K562 (cell line): ENCODE measurements at regions not wholly inside any gene's neighbourhood (a gene's known extent, or its start where the extent isn't known, plus 50 kb on each side); places are given as distances from the start of the nearest gene placed in this dataset.

ENCODE experiments used
- ATAC-seq: fragments of 200-7000 bp; cut with Tn5 transposase; 3 replicates; pipeline ENCODE4 v1.9.1; 2020; ENCODE audit warnings: moderate library complexity
- BruUV-seq: library from RNA; stranded (reverse); fragments of 400-500 nt; replicated peaks from 2 replicates; lab custom pipeline; 2021; lab: Mats Ljungman, UMichigan
- CTCF ChIA-PET: fragments of 300-600 bp; formaldehyde crosslinking; extraction: SDS; loops from one replicate; lab custom pipeline; 2021; ENCODE audit warnings: low intra/inter-chr PET ratio; lab: Yijun Ruan, JAX
- POLR2A ChIA-PET: fragments of 300-600, 350-650 bp; sonication (Branson Sonifier 250); formaldehyde crosslinking; extraction: SDS; loops from one replicate; lab custom pipeline; 2021; ENCODE audit warnings: antibody characterized with exemption, inconsistent platforms; lab: Yijun Ruan, JAX
- DNase-seq, 4 experiments: peaks; one replicate each; pipeline versions ENCODE4 v3.0.0 to v3.0.0-alpha.2; 2011 to 2018; ENCODE audit warnings: low spot score in 3 of 4, mixed read lengths in 3 of 4; ENCODE audit errors: extremely low read depth in 1 of 4
- FAIRE-seq: peaks from 2 replicates; lab custom pipeline; 2011; peaks lifted over from hg19 to GRCh38; lab: Jason Lieb, UNC
- H2AFZ ChIP-seq: 2 replicates; pipeline ENCODE4 v1.6.0; 2011; ENCODE audit warnings: low read depth, low read length, control low read depth, inconsistent platforms
- H3K27ac ChIP-seq: fragments of 200-600 bp; 3 replicates; pipeline ENCODE4 v1.8.0; 2011; ENCODE audit warnings: low read depth, mild to moderate bottlenecking, control low read depth, inconsistent platforms, low read length, moderate library complexity, mixed read lengths; ENCODE audit errors: extremely low read depth
- H3K27me3 ChIP-seq, 2 experiments: fragments of 300-600 bp in 1 of 2; 2 replicates in 1 of 2; 3 replicates in 1 of 2; pipeline versions ENCODE4 v1.6.0 to v1.8.0; 2011; ENCODE audit warnings: inconsistent platforms in 2 of 2, low read length in 2 of 2, mild to moderate bottlenecking in 1 of 2, mixed read lengths in 1 of 2, moderate library complexity in 1 of 2; ENCODE audit not compliant: control insufficient read depth in 2 of 2, insufficient read depth in 2 of 2
- H3K36me3 ChIP-seq: fragments of 300-600 bp; 3 replicates; pipeline ENCODE4 v1.8.0; 2011; ENCODE audit warnings: mild to moderate bottlenecking, low read length, inconsistent platforms; ENCODE audit not compliant: control insufficient read depth, insufficient read depth
- H3K4me1 ChIP-seq, 2 experiments: fragments of 200-600 bp in 1 of 2; replicated peaks in 1 of 2; 2 replicates in 1 of 2; 3 replicates in 1 of 2; pipeline versions ENCODE4 v1.5.1 to v1.8.0; 2011; ENCODE audit warnings: inconsistent platforms in 2 of 2, low read length in 2 of 2, mild to moderate bottlenecking in 1 of 2, mixed read lengths in 1 of 2, moderate library complexity in 1 of 2; ENCODE audit not compliant: control insufficient read depth in 2 of 2, insufficient read depth in 2 of 2
- H3K4me2 ChIP-seq: 2 replicates; pipeline ENCODE4 v1.6.1; 2011; ENCODE audit warnings: low read length, control low read depth, inconsistent platforms, mixed read lengths; ENCODE audit not compliant: insufficient read depth
- H3K4me3 ChIP-seq: fragments of 200-600 bp; sonication (generic), shearing (Covaris generic); 2 replicates; pipeline ENCODE4 v1.5.1; 2016; ENCODE audit warnings: control low read depth, inconsistent platforms
- H3K79me2 ChIP-seq: fragments of 200-600 bp; 3 replicates; pipeline ENCODE4 v1.8.0; 2011; ENCODE audit warnings: low read length, inconsistent platforms; ENCODE audit not compliant: control insufficient read depth, insufficient read depth
- H3K9ac ChIP-seq, 2 experiments: 2 replicates each; pipeline versions ENCODE4 v1.6.0 to v1.6.1; 2011; ENCODE audit warnings: low read depth in 2 of 2, low read length in 2 of 2, control low read depth in 1 of 2, inconsistent platforms in 1 of 2, mild to moderate bottlenecking in 1 of 2, mixed read lengths in 1 of 2; ENCODE audit not compliant: insufficient read depth in 1 of 2
- H3K9me1 ChIP-seq: one replicate; pipeline ENCODE4 v1.6.0; 2011; ENCODE audit warnings: inconsistent platforms, mild to moderate bottlenecking, low read length, moderate library complexity; ENCODE audit not compliant: control insufficient read depth, insufficient read depth
- H3K9me3 ChIP-seq: replicated peaks from 2 replicates; pipeline ENCODE4 v1.5.1; 2011; ENCODE audit warnings: low read depth, low read length, inconsistent platforms; ENCODE audit not compliant: control insufficient read depth, insufficient read depth
- H4K20me1 ChIP-seq: replicated peaks from 2 replicates; pipeline ENCODE4 v1.6.1; 2011; ENCODE audit warnings: low read length, inconsistent platforms, mixed read lengths; ENCODE audit not compliant: control insufficient read depth, insufficient read depth
- C11orf30 ChIP-seq: fragments of 450-650 bp; IDR thresholded peaks from 2 replicates; pipeline ENCODE4 v1.6.1; 2016; ENCODE audit warnings: low read depth, mild to moderate bottlenecking
- CREB3 ChIP-seq: fragments of 450-650 bp; conservative IDR thresholded peaks from 2 replicates; pipeline ENCODE4 v1.6.1; 2016; ENCODE audit warnings: missing genetic modification characterization, low read depth, mild to moderate bottlenecking, missing compliant biosample characterization, moderate library complexity
- CTBP1 ChIP-seq: fragments of 450-650 bp; IDR thresholded peaks from 2 replicates; pipeline ENCODE4 v1.6.1; 2016; ENCODE audit warnings: borderline replicate concordance
- HNRNPLL ChIP-seq: fragments of 200-400 bp; formaldehyde crosslinking; IDR thresholded peaks from 2 replicates; pipeline ENCODE4 v1.6.1; 2017; ENCODE audit warnings: low read length, low read depth, mild to moderate bottlenecking; ENCODE audit not compliant: poor library complexity, severe bottlenecking
- ILK ChIP-seq: fragments of 450-650 bp; IDR thresholded peaks from 2 replicates; pipeline ENCODE4 v1.6.1; 2016; ENCODE audit warnings: missing genetic modification characterization, low read depth, mild to moderate bottlenecking, missing compliant biosample characterization, moderate library complexity, borderline replicate concordance
- LARP7 ChIP-seq: fragments of 450-650 bp; IDR thresholded peaks from 2 replicates; pipeline ENCODE4 v1.6.1; 2016
- MAFG ChIP-seq: fragments of 450-650 bp; conservative IDR thresholded peaks from 2 replicates; pipeline ENCODE4 v1.6.1; 2016; ENCODE audit warnings: missing genetic modification characterization, missing compliant biosample characterization
- MAZ ChIP-seq, 2 experiments: fragments of 450-650 bp in 1 of 2; sonication (generic) in 1 of 2; formaldehyde crosslinking; IDR thresholded peaks in 1 of 2; conservative IDR thresholded peaks in 1 of 2; 2 replicates each; pipeline versions ENCODE4 v1.4.0 to v1.5.0; 2020; ENCODE audit warnings: mild to moderate bottlenecking in 1 of 2, missing genetic modification reagents in 1 of 2
- NFE2 ChIP-seq: IDR thresholded peaks from 2 replicates; pipeline ENCODE4 v1.6.1; 2014; ENCODE audit warnings: antibody characterized with exemption, low read depth
- TCF15 ChIP-seq: fragments of 250-450 bp; sonication (Bioruptor Pico); IDR thresholded peaks from 2 replicates; pipeline ENCODE4 v1.8.0; 2022; ENCODE audit warnings: moderate library complexity, mild to moderate bottlenecking, inconsistent platforms
- TOE1 ChIP-seq, 2 experiments: fragments of 450-650 bp in 1 of 2; sonication (generic) in 1 of 2; formaldehyde crosslinking in 1 of 2; IDR thresholded peaks; 2 replicates each; pipeline versions ENCODE4 v1.7.1 to v1.8.0; 2016 to 2022; ENCODE audit warnings: borderline replicate concordance in 2 of 2, mild to moderate bottlenecking in 2 of 2, antibody characterized with exemption in 1 of 2, inconsistent platforms in 1 of 2, low read depth in 1 of 2, missing genetic modification reagents in 1 of 2, moderate library complexity in 1 of 2
- ZNF121 ChIP-seq: sonication (generic); formaldehyde crosslinking; conservative IDR thresholded peaks from 2 replicates; pipeline ENCODE4 v1.8.0; 2022; ENCODE audit warnings: missing genetic modification reagents
- ZNF551 ChIP-seq: fragments of 250-450 bp; sonication (Bioruptor Pico); IDR thresholded peaks from 2 replicates; pipeline ENCODE4 v1.5.0; 2021; ENCODE audit warnings: mild to moderate bottlenecking, moderate library complexity
- ZNF586 ChIP-seq: fragments of 450-650 bp; formaldehyde crosslinking; conservative IDR thresholded peaks from 2 replicates; pipeline ENCODE4 v1.4.0; 2020; ENCODE audit warnings: mild to moderate bottlenecking, moderate library complexity
- ZNF644 ChIP-seq: fragments of 200-800 bp; sonication (Bioruptor generic); IDR thresholded peaks from 2 replicates; pipeline ENCODE4 v1.6.1; 2016; ENCODE audit warnings: low read depth, missing genetic modification characterization, missing compliant biosample characterization
- ZNF766 ChIP-seq: fragments of 200-800 bp; sonication (Bioruptor generic); conservative IDR thresholded peaks from 2 replicates; pipeline ENCODE4 v1.6.1; 2016; ENCODE audit warnings: missing genetic modification characterization, missing compliant biosample characterization
- WGBS: fragments of 100-300 bp; shearing (Covaris generic); methylation state at CpG from one replicate; pipeline ENCODE4 v1.1.6; 2016; ENCODE audit warnings: low coverage, mixed read lengths; ENCODE audit not compliant: insufficient coverage; ENCODE audit errors: missing lambda C conversion rate; 5-methylcytosine and 5-hydroxymethylcytosine counted together
- in situ Hi-C: fragments of 300-500 bp; cut with MboI; formaldehyde crosslinking; loops from 4 replicates; pipeline ENCODE4 v1.15.0; 2018; ENCODE audit warnings: inconsistent platforms, mixed read lengths
- intact Hi-C: fragments of 100-400 bp; cut with micrococcal nuclease; formaldehyde crosslinking; loops from 2 replicates; pipeline ENCODE4 v1.14.2; 2022
- TF ChIP-seq, protein P1 (sequence below): IDR thresholded peaks from 2 replicates; pipeline ENCODE4 v1.6.1; 2016; ENCODE audit warnings: missing genetic modification characterization, missing compliant biosample characterization
- TF ChIP-seq, protein P2 (sequence below), 3 experiments: fragments of 200-800 bp in 1 of 3; sonication (Bioruptor generic) in 1 of 3; sonication (generic) in 1 of 3; formaldehyde crosslinking in 1 of 3; IDR thresholded peaks; 2 replicates each; pipeline versions ENCODE4 v1.6.1 to v1.8.0; 2016 to 2022; ENCODE audit warnings: mild to moderate bottlenecking in 2 of 3, missing compliant biosample characterization in 2 of 3, missing genetic modification characterization in 2 of 3, missing genetic modification reagents in 1 of 3

GRCh38 chr15:87756072-87756471, 500.5 kb downstream of the NTRK3 start:
- Histone ChIP-seq H3K9me3 (no peaks in the 10 kb centered on the region), H3K4me2 (no peak overlapping the region), H3K79me2 (no peaks in the 10 kb centered on the region), H3K4me3 (no peak overlapping the region), H3K27me3 (no peaks in the 10 kb centered on the region), H3K9me1 (no peaks in the 10 kb centered on the region), H3K9ac (no peak overlapping the region), H2AFZ (peak overlapping the region; percentile 47), H3K36me3 (no peaks in the 10 kb centered on the region), H3K4me1 (peaks cover 3 to 18% of the 10 kb centered on the region in 2 experiments; a peak in 3 of 5 replicates), H4K20me1 (no peaks in the 10 kb centered on the region), H3K27ac (no peak overlapping the region)
- POLR2A ChIA-PET: no interaction called here
- no TSS peak for BruUV-seq
- in situ Hi-C loops (no loop called here), intact Hi-C loops (no loop called here)
- WGBS: 8% methylated on average over 3 of the region's 3 CpGs
- ATAC-seq (no peak), FAIRE-seq (no peak), DNase-seq (no peak)
- CTCF ChIA-PET: no interaction called here
- no peak for TF ChIP-seq TCF15
- TF ChIP-seq ZNF121: no peak
- TF ChIP-seq MAFG: 0 out of 2 replicates have a peak, but pooled peaks have one; percentile 11
- TF ChIP-seq, protein P1, sequence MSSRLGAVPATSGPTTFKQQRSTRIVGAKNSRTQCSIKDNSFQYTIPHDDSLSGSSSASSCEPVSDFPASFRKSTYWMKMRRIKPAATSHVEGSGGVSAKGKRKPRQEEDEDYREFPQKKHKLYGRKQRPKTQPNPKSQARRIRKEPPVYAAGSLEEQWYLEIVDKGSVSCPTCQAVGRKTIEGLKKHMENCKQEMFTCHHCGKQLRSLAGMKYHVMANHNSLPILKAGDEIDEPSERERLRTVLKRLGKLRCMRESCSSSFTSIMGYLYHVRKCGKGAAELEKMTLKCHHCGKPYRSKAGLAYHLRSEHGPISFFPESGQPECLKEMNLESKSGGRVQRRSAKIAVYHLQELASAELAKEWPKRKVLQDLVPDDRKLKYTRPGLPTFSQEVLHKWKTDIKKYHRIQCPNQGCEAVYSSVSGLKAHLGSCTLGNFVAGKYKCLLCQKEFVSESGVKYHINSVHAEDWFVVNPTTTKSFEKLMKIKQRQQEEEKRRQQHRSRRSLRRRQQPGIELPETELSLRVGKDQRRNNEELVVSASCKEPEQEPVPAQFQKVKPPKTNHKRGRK (tag): no peak
- no peak for TF ChIP-seq ZNF551 (CRISPR knock-in tag)
- no peak for TF ChIP-seq CREB3 (tag)
- no peak for TF ChIP-seq ZNF644 (tag)
- TF ChIP-seq ZNF586: no peak
- 0 out of 2 replicates have a peak, but pooled peaks have one; percentile 5 for TF ChIP-seq C11orf30
- TF ChIP-seq ZNF766 (CRISPR knock-in tag): no peak
- TF ChIP-seq HNRNPLL: no peak
- TF ChIP-seq, protein P2, sequence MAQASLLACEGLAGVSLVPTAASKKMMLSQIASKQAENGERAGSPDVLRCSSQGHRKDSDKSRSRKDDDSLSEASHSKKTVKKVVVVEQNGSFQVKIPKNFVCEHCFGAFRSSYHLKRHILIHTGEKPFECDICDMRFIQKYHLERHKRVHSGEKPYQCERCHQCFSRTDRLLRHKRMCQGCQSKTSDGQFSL (CRISPR knock-in tag; IDR thresholded peaks at IDR 0.05): no peak
- TF ChIP-seq, protein P2 (tag; IDR thresholded peaks at IDR 0.05): no peak
- TF ChIP-seq CTBP1: no peak
- peak; percentile 56 for TF ChIP-seq NFE2
- no peak for TF ChIP-seq LARP7
- no peak for TF ChIP-seq MAZ (CRISPR knock-in tag; conservative IDR thresholded peaks at IDR 0.05 in 1 of 2, IDR thresholded peaks at IDR 0.05 in 1 of 2)
- peak; percentile 24; the same call in 1 of the 2 replicates for TF ChIP-seq TOE1 (IDR thresholded peaks at IDR 0.05; ENCODE audit: borderline replicate concordance)
- TF ChIP-seq TOE1 (CRISPR knock-in tag; IDR thresholded peaks at IDR 0.05; ENCODE audit: borderline replicate concordance, low read depth): no peak
- no peak for TF ChIP-seq ILK
